ENCODE measurements at regions not wholly inside any gene's neighbourhood (a gene's known extent, or its start where the extent isn't known, plus 50 kb on each side); places are given as distances from the start of the nearest gene placed in this dataset.

DNA sequence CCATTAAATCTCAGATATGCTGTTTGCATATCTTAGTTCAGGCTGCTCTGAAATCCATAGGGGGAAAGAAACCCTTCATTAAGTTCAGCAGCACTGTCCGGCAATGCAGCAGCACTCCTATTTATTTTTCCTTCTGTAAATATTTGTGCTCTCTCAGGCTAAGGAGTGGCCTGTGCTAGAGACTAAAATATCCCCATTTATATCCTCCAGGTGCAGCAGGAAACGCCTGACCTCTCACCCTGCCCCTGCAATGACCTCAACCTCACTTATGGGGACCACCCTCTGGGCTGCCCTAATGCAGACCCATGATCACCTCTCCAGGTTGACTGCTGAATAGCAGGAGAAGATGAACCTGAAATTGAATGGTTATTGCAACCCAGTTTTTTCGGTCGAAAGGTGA, 165.0 kb upstream of the ELAC2 start:
- Mint-ChIP-seq H3K4me3 (ENCODE audit: low read depth, unreplicated experiment) (no peak overlapping the region), H3K36me3 (ENCODE audit: insufficient read depth, unreplicated experiment) (no peaks in the 10 kb centered on the region), H3K27me3 (ENCODE audit: unreplicated experiment) (no peaks in the 10 kb centered on the region), H3K4me1 (ENCODE audit: low read depth, unreplicated experiment) (no peaks in the 10 kb centered on the region), H3K27ac (ENCODE audit: unreplicated experiment) (no peak overlapping the region), H3K9me3 (ENCODE audit: low read depth, unreplicated experiment) (peaks cover 18% of the 10 kb centered on the region)
- intact Hi-C loops (cut with micrococcal nuclease; ENCODE audit: unreplicated experiment), result no loop called here
- CTCF ChIA-PET, result no interaction called here
- DNase-seq, result no peak
- TF ChIP-seq, protein P1, sequence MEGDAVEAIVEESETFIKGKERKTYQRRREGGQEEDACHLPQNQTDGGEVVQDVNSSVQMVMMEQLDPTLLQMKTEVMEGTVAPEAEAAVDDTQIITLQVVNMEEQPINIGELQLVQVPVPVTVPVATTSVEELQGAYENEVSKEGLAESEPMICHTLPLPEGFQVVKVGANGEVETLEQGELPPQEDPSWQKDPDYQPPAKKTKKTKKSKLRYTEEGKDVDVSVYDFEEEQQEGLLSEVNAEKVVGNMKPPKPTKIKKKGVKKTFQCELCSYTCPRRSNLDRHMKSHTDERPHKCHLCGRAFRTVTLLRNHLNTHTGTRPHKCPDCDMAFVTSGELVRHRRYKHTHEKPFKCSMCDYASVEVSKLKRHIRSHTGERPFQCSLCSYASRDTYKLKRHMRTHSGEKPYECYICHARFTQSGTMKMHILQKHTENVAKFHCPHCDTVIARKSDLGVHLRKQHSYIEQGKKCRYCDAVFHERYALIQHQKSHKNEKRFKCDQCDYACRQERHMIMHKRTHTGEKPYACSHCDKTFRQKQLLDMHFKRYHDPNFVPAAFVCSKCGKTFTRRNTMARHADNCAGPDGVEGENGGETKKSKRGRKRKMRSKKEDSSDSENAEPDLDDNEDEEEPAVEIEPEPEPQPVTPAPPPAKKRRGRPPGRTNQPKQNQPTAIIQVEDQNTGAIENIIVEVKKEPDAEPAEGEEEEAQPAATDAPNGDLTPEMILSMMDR (IDR thresholded peaks at IDR 0.05; ENCODE audit: unreplicated experiment), result no peak
- BruUV-seq (replicated peaks), result no TSS peak

DNA sequence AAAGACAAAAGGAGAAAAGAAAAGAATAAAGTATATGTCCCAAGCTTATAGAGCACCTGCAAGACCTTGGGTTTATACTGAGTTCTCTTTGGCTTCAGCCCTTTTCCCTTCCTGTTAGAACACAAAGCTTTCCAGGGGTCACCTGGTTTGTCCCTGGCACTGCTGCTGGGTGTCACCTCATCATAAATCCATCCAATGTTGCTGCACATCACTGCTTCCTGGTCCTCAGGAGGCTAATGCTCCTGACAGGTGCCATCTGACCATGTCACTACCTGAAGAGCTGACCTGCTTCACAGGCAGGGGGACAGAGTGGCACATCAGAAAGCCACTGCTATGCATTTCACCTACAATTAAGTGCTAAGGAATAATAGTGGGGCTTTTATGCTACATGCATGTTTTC, 164.6 kb upstream of the ELAC2 start:
- no peaks in the 10 kb centered on the region for H3K4me1 Mint-ChIP-seq (ENCODE audit: low read depth, unreplicated experiment)
- CTCF ChIA-PET, result no interaction called here
- H3K4me3 Mint-ChIP-seq (ENCODE audit: low read depth, unreplicated experiment), result no peak overlapping the region
- intact Hi-C loops (cut with micrococcal nuclease; ENCODE audit: unreplicated experiment), result no loop called here
- BruUV-seq (replicated peaks), result no TSS peak
- DNase-seq, result no peak
- H3K36me3 Mint-ChIP-seq (ENCODE audit: insufficient read depth, unreplicated experiment), result no peaks in the 10 kb centered on the region
- TF ChIP-seq, protein P1 (IDR thresholded peaks at IDR 0.05; ENCODE audit: unreplicated experiment), result no peak
- peaks cover 18% of the 10 kb centered on the region for H3K9me3 Mint-ChIP-seq (ENCODE audit: low read depth, unreplicated experiment)
- H3K27ac Mint-ChIP-seq (ENCODE audit: unreplicated experiment), result no peak overlapping the region
- no peaks in the 10 kb centered on the region for H3K27me3 Mint-ChIP-seq (ENCODE audit: unreplicated experiment)

DNA sequence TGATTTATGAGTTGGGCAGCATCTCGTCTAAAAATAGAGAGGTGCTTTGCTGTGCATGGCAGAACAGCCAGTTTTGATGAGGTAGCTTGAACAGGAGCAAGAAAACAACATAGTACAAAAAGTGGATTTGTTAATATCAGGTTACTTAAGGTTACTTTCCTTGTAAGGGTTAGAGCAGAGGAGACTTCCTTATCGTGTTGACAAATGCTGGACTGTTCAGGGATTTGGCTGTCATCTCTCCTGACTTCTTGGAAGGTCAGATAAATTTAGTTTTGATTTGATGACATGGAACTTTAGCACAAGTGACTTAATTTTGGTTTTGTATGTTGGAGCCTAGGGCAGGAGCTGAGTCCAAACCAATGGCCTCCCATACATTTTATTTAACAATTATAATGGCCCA, 163.9 kb upstream of the ELAC2 start:
- no peaks in the 10 kb centered on the region for H3K36me3 Mint-ChIP-seq (ENCODE audit: insufficient read depth, unreplicated experiment)
- H3K4me3 Mint-ChIP-seq (ENCODE audit: low read depth, unreplicated experiment), result no peak overlapping the region
- H3K27me3 Mint-ChIP-seq (ENCODE audit: unreplicated experiment), result no peaks in the 10 kb centered on the region
- BruUV-seq (replicated peaks), result no TSS peak
- peaks cover 15% of the 10 kb centered on the region for H3K9me3 Mint-ChIP-seq (ENCODE audit: low read depth, unreplicated experiment)
- H3K27ac Mint-ChIP-seq (ENCODE audit: unreplicated experiment), result no peak overlapping the region
- intact Hi-C loops (cut with micrococcal nuclease; ENCODE audit: unreplicated experiment), result no loop called here
- TF ChIP-seq, protein P1 (IDR thresholded peaks at IDR 0.05; ENCODE audit: unreplicated experiment), result no peak
- H3K4me1 Mint-ChIP-seq (ENCODE audit: low read depth, unreplicated experiment), result no peaks in the 10 kb centered on the region
- CTCF ChIA-PET, result no interaction called here
- DNase-seq, result no peak

DNA sequence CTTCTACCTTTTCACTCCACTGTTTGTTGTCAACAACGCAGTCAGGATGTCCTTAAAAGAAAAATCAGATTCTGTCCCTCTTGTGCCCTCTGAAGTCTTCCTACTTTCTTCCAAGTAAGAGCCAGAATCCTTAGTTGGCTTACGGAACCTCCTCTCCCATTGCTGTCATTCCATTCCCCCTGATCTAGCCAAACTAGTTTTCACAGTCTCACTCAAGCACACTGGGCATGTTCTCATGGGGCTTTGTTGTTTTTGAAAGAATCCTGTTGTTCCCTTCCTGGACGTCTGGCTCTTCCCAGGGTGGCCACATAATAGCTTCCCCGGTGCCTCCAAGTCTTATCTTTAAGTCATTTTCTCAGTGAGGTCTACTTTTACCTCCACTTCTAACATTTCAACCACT, 158.6 kb upstream of the ELAC2 start:
- Mint-ChIP-seq H3K4me1 (ENCODE audit: low read depth, unreplicated experiment) (no peaks in the 10 kb centered on the region), H3K27me3 (ENCODE audit: unreplicated experiment) (no peaks in the 10 kb centered on the region), H3K36me3 (ENCODE audit: insufficient read depth, unreplicated experiment) (no peaks in the 10 kb centered on the region), H3K27ac (ENCODE audit: unreplicated experiment) (no peak overlapping the region), H3K9me3 (ENCODE audit: low read depth, unreplicated experiment) (peaks cover 21% of the 10 kb centered on the region), H3K4me3 (ENCODE audit: low read depth, unreplicated experiment) (no peak overlapping the region)
- BruUV-seq (replicated peaks), result no TSS peak
- CTCF ChIA-PET, result no interaction called here
- DNase-seq, result no peak
- intact Hi-C loops (cut with micrococcal nuclease; ENCODE audit: unreplicated experiment), result no loop called here
- TF ChIP-seq, protein P1 (IDR thresholded peaks at IDR 0.05; ENCODE audit: unreplicated experiment), result no peak

DNA sequence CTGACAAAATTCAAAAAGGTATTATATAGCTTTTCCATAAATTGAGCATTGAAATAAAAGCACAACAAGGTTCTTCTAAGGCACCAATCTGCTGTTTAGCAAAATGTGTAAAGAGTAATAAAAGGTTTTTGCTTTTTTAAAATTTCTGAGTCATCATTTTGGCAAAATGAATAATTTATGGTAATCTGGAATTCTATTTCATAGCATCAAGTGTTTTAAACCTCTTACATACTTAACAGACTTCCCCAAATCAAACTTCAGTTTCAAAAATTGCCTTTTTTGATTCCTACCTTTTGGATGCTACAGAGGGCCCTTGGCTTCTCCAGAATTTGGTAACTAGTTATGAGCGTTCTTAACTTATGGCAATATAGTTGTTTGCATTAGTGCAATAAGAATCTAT, 154.0 kb upstream of the ELAC2 start:
- TF ChIP-seq, protein P1 (IDR thresholded peaks at IDR 0.05; ENCODE audit: unreplicated experiment), result no peak
- no peak for DNase-seq
- Mint-ChIP-seq H3K4me3 (ENCODE audit: low read depth, unreplicated experiment) (no peak overlapping the region), H3K4me1 (ENCODE audit: low read depth, unreplicated experiment) (no peaks in the 10 kb centered on the region), H3K27me3 (ENCODE audit: unreplicated experiment) (no peaks in the 10 kb centered on the region), H3K36me3 (ENCODE audit: insufficient read depth, unreplicated experiment) (no peaks in the 10 kb centered on the region), H3K9me3 (ENCODE audit: low read depth, unreplicated experiment) (peaks cover 16% of the 10 kb centered on the region), H3K27ac (ENCODE audit: unreplicated experiment) (no peak overlapping the region)
- intact Hi-C loops (cut with micrococcal nuclease; ENCODE audit: unreplicated experiment), result no loop called here
- BruUV-seq (replicated peaks), result no TSS peak
- CTCF ChIA-PET, result no interaction called here

All from Calu3 (cell line).